HG03442 (cell line): ENCODE measurements at regions not wholly inside any gene's neighbourhood (a gene's known extent, or its start where the extent isn't known, plus 50 kb on each side); places are given as distances from the start of the nearest gene placed in this dataset.
"Not testable (repeated sequence)": the region's sequence is repeated elsewhere in the genome, so short reads cannot be mapped to it uniquely, and the experiment has no call there.

ENCODE experiments used
- ATAC-seq: cut with Tn5 transposase; IDR thresholded peaks from one replicate; pipeline ENCODE4 v1.9.1; 2021; ENCODE audit warnings: mild to moderate bottlenecking, moderate library complexity; ENCODE audit not compliant: unreplicated experiment

DNA sequence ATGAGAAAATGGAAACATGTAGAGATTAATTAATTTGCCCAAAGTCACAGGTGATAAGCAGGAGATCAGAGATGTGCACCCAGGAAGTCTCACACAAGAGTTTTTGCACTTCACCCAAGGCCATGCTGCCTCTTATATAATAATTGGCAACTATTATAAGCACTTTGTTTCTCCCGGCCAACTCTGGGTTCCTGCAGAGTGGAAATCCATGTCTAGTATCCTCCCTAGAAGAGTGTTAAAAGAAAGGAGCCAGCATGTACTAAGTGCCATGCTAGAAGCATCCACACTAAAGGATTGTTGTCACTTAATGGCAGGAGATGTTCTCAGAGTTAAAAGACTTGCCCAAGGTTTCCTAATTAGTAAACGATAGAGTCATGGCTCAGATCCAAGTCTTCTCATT is 470.3 kb downstream of the OMA1 start:
- no peak for ATAC-seq

DNA sequence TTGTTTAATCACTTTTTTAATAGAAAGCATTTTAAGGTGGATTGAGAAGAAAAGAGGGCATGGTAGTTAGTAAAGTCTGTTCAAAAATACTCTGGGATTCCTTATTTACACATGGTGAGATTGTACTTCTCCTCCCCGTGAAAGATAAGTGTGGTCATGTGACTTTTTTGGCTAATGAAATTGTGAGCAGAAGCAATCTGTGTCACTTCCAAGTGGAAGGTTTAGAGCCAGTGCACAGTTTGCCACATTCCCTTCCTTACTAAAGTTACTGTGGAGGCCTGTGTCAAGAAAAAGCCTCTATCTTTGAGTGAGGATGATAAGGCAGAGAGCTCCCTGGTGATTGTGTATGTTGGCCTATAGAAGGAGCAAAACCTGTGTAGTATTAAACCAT is 471.3 kb downstream of the OMA1 start:
- ATAC-seq, result no peak

DNA sequence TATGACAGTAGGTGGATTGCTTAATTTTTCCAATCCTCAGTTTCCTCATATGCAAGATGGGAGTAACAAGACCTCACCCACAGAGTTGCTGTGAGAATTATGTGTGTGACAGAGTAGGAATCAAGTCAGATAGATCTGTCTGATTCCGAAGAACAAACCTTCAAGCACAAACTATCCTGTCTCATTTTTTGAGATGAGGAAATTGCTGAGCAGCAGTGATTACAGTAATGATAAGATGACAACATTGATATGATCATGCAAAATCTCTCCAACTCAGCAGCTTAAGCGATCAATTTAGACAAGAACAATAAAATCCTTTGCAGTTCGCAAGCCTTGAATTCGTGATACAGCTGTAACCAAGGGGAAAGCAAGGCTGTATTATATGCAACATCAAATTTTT is 474.1 kb downstream of the OMA1 start:
- ATAC-seq, result no peak

DNA sequence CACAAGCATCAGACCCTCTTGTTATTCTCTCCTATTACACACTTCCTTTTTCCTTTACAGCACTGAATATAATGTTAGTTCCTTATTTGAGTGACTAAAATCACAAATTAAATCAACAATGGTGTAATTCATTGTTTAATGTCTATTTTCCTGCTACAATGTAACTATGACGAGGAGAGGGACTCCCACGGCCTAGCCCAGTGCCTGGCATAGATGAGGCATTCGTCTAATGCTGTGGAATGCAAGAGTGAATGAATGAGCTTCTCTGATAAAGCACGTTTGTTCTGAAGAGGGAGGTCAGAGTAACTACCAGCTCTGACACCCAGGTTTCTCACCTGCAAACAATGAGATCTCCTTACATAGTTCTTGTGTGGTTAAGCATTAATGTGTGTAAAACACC is 479.4 kb downstream of the OMA1 start:
- ATAC-seq, result no peak

DNA sequence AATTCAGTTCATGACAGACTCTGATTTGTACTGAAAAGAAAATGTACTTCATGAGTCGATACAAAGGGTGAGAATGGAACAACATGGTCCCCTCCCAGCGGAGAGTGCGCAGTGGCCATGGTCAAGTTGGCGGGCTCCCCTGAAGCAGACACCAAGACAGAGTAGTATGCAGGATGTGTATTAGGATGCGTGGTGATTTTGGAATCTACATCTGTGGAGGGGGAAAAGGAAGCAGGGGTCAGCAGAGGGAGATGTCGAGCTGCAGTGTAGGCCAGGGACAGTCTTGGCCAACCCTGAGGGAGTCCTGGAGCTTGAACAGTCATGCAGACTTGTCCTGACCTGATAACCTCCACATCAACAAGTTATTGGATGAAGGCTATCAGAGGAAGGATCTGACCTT is 481.0 kb downstream of the OMA1 start:
- ATAC-seq, result no peak

DNA sequence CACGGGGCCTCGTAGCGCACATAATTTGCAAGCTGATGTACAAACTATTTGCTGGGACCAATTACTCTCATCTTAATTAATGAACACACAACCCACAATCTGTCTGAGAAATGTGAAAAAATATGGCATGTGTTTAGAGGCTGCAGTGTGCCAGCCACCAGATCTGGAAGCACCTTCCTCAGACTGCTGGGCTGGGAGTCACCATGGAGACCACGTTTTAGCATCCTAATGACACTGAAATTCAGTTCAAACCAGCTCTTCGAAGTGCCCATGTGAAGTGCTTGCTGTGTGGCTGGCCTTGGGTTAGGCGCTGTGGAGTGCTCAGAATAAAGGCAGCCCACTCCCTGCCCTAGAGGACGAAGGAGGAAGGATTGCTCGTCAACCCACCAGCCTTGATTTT is 482.4 kb downstream of the OMA1 start:
- ATAC-seq, result no peak

DNA sequence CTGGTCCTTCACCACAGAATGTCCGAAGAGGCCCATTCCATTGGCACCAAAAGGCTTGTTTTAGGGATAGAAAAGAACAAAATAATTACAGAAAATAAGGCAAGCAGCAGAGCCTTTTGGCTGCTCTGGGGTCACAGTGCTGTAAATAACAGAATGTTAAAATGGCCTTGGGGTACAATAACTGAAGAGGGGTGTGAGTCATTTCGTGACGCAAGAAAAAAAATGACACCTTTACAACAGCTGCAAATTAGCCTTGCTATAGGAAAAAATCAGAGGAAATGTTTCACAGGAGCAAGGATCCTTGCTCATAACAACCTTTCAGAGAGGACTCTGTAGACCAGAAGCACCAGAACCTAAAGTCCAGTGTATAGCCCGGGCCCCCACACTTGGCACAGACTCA is 483.4 kb downstream of the OMA1 start:
- no peak for ATAC-seq

DNA sequence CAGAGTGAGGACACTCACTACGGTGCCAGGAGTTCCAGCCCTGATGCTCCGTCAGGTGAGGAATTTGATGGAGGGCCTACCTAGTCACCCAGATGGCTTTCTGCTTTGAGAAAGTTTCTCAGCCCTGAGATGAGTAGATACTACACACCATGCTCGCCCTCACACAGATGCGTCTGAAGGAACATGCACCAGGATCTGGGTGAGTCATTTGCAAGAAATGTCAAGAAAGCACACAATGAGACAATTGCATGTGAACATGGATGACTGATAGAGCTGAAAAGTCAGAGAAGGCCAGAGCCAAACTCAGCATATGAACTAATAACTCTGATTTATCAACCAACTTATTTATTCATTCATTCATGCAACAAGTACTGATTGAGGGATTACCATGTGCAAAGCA is 483.9 kb downstream of the OMA1 start:
- ATAC-seq, result no peak

DNA sequence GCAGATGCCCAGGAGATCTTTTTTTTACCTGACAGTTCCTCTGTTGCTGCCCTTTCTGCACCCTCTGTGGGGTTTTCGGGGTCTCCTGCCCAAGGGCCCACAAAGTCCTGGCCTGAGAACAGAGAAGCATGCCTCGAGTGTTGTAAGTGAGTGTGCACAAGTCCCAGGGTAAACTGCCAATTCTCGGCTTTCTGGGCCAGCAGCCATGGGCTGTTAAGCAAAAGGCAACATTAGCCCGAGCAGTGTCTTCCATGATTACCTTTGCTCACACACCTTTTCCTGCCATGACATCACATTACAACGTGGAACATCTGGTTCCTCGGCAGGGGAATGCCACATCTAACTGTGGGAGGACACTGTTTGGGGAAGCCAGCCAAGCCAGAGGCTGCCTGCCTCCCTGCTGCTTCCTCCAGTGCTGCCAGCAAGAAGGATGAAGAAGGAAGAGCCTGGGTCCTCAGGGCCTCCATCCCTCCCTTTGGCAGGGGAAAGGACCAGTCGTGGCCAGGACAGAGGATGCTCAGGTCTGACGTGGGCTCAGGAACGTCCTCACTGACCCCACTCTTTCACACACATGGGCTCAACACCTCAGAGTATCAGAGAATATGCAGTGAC is 485.9 kb downstream of the OMA1 start:
- no peak for ATAC-seq

DNA sequence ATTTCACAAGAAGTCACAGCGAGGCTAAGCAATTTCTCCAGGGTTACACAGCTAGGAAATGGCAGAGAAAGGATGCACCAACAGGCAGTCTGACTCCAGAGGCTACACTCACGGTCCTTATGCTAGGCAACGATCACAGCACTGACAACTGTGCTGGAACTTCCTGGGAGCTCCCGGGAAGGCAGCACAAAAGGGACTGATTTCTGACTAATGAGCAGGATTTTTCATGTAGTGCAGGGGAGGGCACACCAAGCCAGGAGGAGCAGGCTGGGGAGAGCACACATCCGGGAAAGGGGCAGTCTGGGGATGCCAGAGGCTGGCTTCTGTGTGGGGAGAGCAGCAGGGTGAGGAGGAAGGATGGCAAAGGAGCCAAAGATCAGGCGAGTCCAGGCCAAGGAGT is 486.7 kb downstream of the OMA1 start:
- no peak for ATAC-seq

DNA sequence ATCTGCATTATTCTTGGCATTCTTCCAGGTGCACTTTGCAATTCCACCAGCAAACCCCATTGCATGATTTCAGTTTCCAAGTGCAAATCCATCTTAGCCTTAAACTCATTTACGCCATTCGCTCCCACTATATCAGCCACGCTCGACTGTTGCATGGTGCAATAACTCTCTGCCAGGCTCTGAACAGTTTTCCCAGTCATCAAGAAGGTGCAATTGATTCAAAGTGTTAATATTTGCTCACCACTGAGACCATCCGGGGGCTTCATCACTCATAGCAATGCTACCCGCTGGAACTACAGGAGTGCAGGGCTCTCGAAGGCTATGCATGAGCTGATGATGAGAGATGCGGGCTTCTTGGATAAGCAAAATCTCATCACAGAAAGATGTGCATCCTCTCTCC is 488.2 kb downstream of the OMA1 start:
- no peak for ATAC-seq

DNA sequence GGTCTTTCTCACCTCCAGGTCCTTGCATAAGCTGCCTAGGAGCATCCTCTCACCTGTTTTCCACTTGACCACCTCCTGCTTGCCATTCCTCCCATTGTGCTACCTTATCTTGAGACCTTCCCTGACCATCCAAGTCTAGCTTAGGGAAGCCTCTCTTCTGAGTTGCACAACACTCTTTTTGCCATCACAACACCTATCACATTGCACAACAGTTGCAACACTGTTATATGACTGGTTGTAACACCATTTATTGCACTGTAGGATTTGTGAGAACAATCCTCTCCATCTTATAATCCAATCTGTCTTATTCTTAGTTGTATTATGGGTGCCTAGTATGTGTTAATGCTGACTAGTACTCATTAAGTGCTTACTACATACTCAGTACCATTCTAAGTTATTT is 488.7 kb downstream of the OMA1 start:
- no peak for ATAC-seq

DNA sequence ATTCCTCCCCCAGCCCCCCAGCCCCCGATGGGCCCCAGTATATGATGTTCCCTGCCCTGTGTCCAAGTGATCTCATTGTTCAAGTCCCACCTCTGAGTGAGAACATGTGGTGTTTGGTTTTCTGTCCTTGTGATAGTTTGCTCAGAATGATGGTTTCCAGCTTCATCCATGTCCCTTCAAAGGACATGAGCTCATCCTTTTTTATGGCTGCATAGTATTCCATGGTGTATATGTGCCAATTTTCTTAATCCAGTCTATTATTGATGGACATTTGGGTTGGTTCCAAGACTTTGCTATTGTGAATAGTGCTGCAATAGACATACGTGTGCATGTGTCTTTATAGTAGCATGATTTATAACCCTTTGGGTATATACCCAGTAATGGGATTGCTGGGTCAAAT is 495.3 kb downstream of the OMA1 start:
- not testable (repeated sequence) for ATAC-seq

DNA sequence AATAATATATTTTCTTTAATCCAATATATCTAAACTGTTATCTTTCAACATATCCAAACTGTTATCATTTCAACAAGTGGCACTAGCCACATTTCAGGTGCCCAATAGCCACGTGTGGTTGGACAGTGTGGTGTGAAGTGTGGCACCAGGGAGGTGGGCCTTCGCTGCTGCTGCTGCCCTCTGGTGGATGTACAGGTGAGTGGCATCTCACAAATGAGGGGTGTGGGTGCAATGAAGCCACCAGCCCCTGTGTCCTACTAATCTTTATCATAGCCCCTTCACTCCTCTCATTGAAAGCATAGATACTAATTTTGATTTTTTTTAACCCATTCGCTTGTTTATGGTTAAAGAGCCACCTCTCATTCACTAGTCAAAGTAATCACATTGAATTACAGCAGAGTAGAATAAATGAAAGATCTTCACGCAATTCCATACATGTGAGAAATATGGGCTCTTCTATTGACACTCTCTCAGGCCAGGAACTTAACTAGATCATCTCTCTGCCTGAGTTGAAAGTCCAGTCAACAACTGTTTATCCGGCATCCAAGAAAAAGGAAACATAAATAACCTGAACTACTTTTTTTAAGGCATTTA is 499.2 kb downstream of the OMA1 start:
- no peak for ATAC-seq

DNA sequence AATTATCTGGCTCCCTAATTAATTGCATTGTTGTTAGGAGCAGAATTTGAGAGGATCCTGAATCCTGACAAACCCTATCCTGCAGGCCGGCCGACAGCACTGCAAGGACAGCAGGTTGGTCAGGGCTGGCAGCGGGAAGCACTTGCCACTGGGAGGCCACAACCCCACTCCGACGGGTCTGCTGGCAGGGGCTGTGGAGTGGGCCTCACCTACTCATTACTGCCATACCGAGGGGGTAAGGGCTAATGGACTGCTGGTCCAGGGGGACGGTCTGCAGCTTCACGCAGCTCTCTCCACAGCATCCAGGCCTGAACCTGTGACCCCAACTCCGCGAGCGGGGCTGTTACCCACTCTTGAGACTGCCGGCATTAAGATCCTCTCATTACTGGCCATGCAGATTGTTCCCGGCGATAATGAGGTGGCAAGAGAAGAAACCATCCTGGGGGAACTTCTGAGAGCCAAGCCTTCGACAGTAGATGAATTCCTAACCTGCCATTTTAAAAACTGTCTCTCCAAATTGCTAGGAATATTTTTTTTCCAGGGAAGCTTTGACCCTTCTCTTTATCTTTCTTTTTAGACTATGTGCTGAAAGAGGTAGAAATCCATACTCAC is 501.3 kb downstream of the OMA1 start:
- ATAC-seq, result no peak

DNA sequence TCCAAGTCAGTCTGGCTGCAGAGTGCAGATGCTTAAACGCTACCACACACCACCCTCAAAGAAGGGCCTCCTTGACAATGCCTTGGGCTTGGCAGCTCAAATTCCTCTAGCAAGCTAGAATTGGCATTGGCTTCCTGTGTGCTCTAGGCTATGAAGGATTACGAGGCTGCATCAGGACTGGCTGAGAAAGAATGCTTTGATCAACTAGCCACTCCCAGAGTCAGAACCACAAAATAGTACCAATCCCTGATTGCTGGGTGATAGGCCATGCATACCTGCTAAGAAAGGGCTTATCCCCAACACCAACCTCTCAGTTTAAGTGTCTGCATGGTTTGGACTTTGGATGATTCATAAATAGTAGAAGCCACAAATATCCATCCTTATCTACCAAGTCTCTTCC is 504.9 kb downstream of the OMA1 start:
- no peak for ATAC-seq

DNA sequence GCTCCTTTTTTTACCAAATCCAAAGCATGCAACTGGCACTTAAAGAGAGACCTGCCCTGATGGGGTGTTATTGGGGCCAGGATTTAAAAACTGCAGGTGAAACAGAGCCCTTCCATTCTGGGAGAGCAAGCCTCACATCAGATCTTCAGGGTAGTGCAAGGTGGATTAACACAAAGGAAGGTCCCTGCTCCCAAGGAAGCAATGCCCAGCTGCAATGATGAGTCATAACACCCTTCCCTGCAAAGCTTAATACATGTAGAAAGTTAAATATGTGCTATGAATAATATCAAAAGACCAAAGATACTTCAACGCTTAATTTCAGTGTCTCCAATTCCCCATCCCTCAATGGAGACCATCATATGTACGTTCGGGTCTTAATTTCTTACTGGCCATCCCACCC is 508.0 kb downstream of the OMA1 start:
- no peak for ATAC-seq

DNA sequence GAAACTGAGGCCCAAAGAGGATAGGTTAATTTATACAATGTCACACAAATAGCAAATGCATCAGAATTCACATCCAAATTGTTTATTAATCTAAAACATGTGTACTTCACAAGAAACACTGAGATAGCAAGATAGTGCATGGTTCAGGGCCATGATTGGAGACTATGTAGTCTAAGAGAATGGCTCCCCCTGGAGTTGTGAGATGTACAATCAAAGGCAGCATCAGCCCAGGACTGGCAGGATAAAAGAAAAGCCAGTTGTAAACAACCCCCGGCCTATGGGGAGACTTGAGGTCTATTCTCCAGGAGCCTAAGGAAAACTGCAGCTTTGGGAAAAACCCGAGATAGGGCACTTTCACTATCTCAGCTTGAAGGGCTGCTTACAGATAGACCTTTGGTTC is 511.0 kb downstream of the OMA1 start:
- ATAC-seq, result no peak

DNA sequence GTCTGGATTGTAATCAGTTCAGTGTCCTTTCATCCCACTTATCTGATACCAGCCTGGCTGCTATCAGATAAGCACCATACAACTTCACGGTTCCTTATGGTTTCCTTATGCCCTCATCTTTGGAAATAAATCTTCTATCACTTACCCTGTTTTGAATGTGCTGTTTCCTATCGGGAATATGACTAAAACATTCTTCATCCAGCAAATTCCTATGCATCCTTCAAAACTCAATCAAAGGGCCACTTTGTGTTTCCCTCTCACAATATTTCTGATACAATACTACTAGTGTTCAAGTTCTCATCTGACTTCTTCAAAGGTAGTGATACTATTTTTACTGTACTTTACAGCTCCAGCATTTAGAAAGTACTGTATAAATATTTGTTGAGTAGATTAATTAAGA is 513.2 kb downstream of the OMA1 start:
- no peak for ATAC-seq

DNA sequence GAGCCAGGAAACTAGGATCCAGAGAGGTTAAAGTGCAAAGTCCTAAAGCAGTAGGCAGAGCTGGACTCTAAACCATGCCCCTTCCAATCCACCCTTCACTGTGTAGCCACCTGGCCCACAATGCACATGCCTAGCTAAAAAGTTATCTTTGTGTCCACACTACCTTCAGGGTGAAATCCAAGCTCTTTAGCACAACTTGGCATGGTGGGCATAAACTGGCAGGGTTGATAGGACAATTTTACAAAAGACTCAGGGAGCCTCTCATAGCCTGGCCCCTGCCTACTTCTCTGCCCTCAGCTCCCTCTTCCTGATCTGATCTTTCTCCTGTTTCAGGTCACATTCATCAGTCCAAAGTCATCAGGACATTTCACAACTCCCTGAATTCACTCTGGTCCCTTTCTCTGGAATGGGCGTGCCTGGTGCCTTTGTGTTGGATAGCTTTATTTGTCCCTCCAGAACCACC is 513.9 kb downstream of the OMA1 start:
- no peak for ATAC-seq

DNA sequence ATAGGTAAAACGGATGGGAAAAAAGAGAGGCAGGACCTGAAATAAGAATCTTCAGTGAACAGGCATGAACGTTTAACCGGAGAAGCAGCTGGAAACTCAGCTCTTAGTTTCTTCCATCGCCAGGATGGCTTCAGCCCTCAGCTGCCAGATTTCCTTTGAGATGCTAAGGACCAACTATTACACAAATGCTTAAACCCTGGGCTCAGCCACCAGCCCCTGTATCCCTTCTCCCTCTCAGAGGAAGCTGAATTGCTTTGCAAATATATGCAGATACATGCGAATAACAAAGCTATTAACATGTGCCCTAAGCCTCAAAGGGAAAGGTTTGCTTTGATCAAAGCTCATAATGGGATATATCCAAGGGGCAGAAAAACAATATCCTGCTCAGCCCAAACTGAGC is 515.1 kb downstream of the OMA1 start:
- no peak for ATAC-seq

DNA sequence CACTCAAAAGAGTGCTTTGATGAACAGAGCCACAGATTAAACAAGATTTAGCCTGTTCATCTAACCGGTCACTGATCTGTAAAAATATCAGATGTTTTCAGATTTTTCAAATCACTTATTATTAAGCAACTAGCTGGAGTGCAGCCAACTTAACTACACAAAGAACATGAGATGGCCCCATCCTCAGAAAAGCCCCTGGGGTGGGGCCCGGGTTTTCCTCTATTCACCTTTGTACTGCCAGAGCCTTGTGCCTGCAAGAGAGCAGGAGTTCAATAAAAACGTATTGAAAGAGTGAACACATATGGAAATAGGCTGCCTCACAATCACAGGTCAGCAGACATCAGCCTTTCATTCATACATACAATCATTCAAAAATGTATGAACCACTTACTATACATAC is 516.1 kb downstream of the OMA1 start:
- no peak for ATAC-seq

DNA sequence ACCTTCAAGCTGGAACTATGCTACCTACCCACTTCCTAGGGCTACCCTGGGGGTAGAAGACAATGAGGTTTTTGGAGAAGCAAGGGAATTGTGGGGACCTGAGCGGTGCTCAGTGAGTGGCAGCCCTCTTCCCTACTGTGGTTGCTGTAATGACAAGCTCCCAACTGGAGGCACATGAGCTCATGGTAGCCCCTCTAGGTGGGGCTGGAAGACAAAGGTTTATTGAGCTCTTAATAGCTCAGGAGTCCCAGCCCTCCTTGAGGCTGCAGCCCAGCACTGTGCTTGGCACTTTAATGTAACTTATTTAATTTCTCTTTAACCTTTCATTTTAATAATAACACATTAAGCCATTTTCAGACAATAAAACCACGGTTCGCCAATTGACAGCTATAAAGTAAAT is 528.9 kb downstream of the OMA1 start:
- ATAC-seq, result no peak
